AG09309 (cell line): ENCODE measurements at regions not wholly inside any gene's neighbourhood (a gene's known extent, or its start where the extent isn't known, plus 50 kb on each side); places are given as distances from the start of the nearest gene placed in this dataset.

ENCODE experiments used
- DNase-seq: peaks from one replicate; pipeline ENCODE4 v3.0.0-alpha.2; 2010; ENCODE audit warnings: low read depth
- H3K4me3 ChIP-seq: 2 replicates; pipeline ENCODE4 v1.5.1; 2011; ENCODE audit warnings: mild to moderate bottlenecking, low read depth, low read length, moderate library complexity; ENCODE audit not compliant: control insufficient read depth
- CTCF ChIP-seq: IDR thresholded peaks from 2 replicates; pipeline ENCODE4 v1.5.1; 2011; ENCODE audit warnings: mild to moderate bottlenecking, low read depth, low read length, inconsistent platforms; ENCODE audit not compliant: insufficient read depth, control insufficient read depth; ENCODE audit errors: missing control alignments

- no peak for DNase-seq
- no peak overlapping the region for H3K4me3 ChIP-seq
- TF ChIP-seq CTCF = no peak
Observed at GRCh38 chr2:239710953-239711861, 310.4 kb upstream of the HDAC4 start.

- no peak for DNase-seq
- no peak overlapping the region for H3K4me3 ChIP-seq
- no peak for TF ChIP-seq CTCF
Observed at GRCh38 chr2:239706367-239706766, 305.5 kb upstream of the HDAC4 start.

- DNase-seq = no peak
- no peak for TF ChIP-seq CTCF
- no peak overlapping the region for H3K4me3 ChIP-seq
Observed at GRCh38 chr2:239704737-239705136, 303.9 kb upstream of the HDAC4 start.

GRCh38 chr2:239703834-239704233, 303.0 kb upstream of the HDAC4 start:
- H3K4me3 ChIP-seq = no peak overlapping the region
- no peak for TF ChIP-seq CTCF
- DNase-seq = no peak

- H3K4me3 ChIP-seq = no peak overlapping the region
- no peak for DNase-seq
- TF ChIP-seq CTCF = no peak
Observed at GRCh38 chr2:239700686-239701345, 300.0 kb upstream of the HDAC4 start.

- no peak overlapping the region for H3K4me3 ChIP-seq
- DNase-seq = no peak
- TF ChIP-seq CTCF = no peak
Observed at GRCh38 chr2:239697399-239698164, 296.8 kb upstream of the HDAC4 start.
